A673 (cell line): ENCODE measurements at regions not wholly inside any gene's neighbourhood (a gene's known extent, or its start where the extent isn't known, plus 50 kb on each side); places are given as distances from the start of the nearest gene placed in this dataset.
"Not testable (repeated sequence)": the region's sequence is repeated elsewhere in the genome, so short reads cannot be mapped to it uniquely, and the experiment has no call there.

Source experiments
- BruUV-seq: library from RNA; stranded (reverse); fragments of 400-500 nt; replicated peaks from 2 replicates; lab custom pipeline; 2021; lab: Mats Ljungman, UMichigan
- CTCF ChIA-PET: fragments of 300-600 bp; sonication (Branson Sonifier 250); formaldehyde crosslinking; loops from one replicate; lab custom pipeline; 2022; ENCODE audit warnings: antibody characterized with exemption; lab: Charles Lee
- POLR2A ChIA-PET: fragments of 300-600 bp; sonication (Branson Sonifier 250); formaldehyde crosslinking; loops from one replicate; lab custom pipeline; 2022; ENCODE audit warnings: antibody characterized with exemption; ENCODE audit not compliant: low non-redundant PET; lab: Charles Lee
- DNase-seq: peaks from one replicate; pipeline ENCODE4 v3.0.0-alpha.2; 2015; ENCODE audit warnings: low spot score
- H3K27ac ChIP-seq: fragments of 200-600 bp; sonication (generic); 2 replicates; pipeline ENCODE4 v1.5.1; 2016; ENCODE audit warnings: mixed run types, low read depth, mild to moderate bottlenecking, mixed read lengths, antibody characterized with exemption, low read length; ENCODE audit not compliant: poor library complexity, severe bottlenecking
- H3K27me3 ChIP-seq: fragments of 200-600 bp; sonication (generic); replicated peaks from 2 replicates; pipeline ENCODE4 v1.6.1; 2017; ENCODE audit warnings: mixed run types, low read depth, mild to moderate bottlenecking, mixed read lengths, antibody characterized with exemption, low read length; ENCODE audit not compliant: insufficient read depth, poor library complexity
- H3K36me3 ChIP-seq: fragments of 200-600 bp; sonication (generic); 2 replicates; pipeline ENCODE4 v1.6.1; 2016; ENCODE audit warnings: mixed run types, mild to moderate bottlenecking, mixed read lengths, antibody characterized with exemption, low read length; ENCODE audit not compliant: insufficient read depth, poor library complexity, severe bottlenecking
- H3K4me1 ChIP-seq: fragments of 200-600 bp; sonication (generic); 2 replicates; pipeline ENCODE4 v1.6.1; 2017; ENCODE audit warnings: mixed run types, mild to moderate bottlenecking, mixed read lengths, antibody characterized with exemption, low read length; ENCODE audit not compliant: insufficient read depth, poor library complexity, severe bottlenecking
- H3K4me3 ChIP-seq: fragments of 200-600 bp; sonication (generic); 2 replicates; pipeline ENCODE4 v1.5.1; 2016; ENCODE audit warnings: low read depth, mixed run types, mild to moderate bottlenecking, mixed read lengths, low read length; ENCODE audit not compliant: poor library complexity, severe bottlenecking
- H3K9me3 ChIP-seq: fragments of 200-600 bp; sonication (generic); 2 replicates; pipeline ENCODE4 v1.6.1; 2016; ENCODE audit warnings: mixed run types, low read depth, mild to moderate bottlenecking, mixed read lengths, antibody characterized with exemption, low read length; ENCODE audit not compliant: poor library complexity, severe bottlenecking
- CTCF ChIP-seq: fragments of 300-800, 200-600 bp; sonication (generic); conservative IDR thresholded peaks from 2 replicates; pipeline ENCODE4 v1.5.1; 2017; ENCODE audit warnings: low read depth, mild to moderate bottlenecking, antibody characterized with exemption, low read length, moderate library complexity, mixed read lengths
- EZH2 ChIP-seq: fragments of 200-600 bp; sonication (generic); IDR thresholded peaks from 2 replicates; pipeline ENCODE4 v1.6.1; 2017; ENCODE audit warnings: borderline replicate concordance, low read depth, mild to moderate bottlenecking, mixed read lengths, antibody characterized with exemption, low read length; ENCODE audit not compliant: poor library complexity, severe bottlenecking
- intact Hi-C: fragments of 100-400 bp; cut with micrococcal nuclease; formaldehyde crosslinking; loops from one replicate; pipeline ENCODE4 v1.10.0; 2022; ENCODE audit not compliant: unreplicated experiment

GRCh38 chr3:140863580-140864009 is 78.0 kb upstream of the SLC25A36 start:
- BruUV-seq: no TSS peak
- ChIA-PET CTCF (interaction anchor here (0.7 kb wide), 1 partner anchor 218 kb away, joined by 5 read pairs; no protein-coding TSS in a partner anchor), POLR2A (no interaction called here)
- no peak overlapping the region for H3K27ac ChIP-seq
- no peaks in the 10 kb centered on the region for H3K9me3 ChIP-seq
- no peak overlapping the region for H3K4me3 ChIP-seq
- H3K4me1 ChIP-seq: no peaks in the 10 kb centered on the region
- H3K36me3 ChIP-seq: no peaks in the 10 kb centered on the region
- no peaks in the 10 kb centered on the region for H3K27me3 ChIP-seq
- TF ChIP-seq EZH2: no peak
- peak; percentile 67 for TF ChIP-seq CTCF
- peak; percentile 82 for DNase-seq
- intact Hi-C loops: loop anchor here (2.0 to 5.0 kb wide), 3 partner anchors 927 to 1437 kb away; no protein-coding TSS in a partner anchor

GRCh38 chr3:140870351-140870750 is 71.3 kb upstream of the SLC25A36 start:
- no peaks in the 10 kb centered on the region for H3K36me3 ChIP-seq
- no TSS peak for BruUV-seq
- TF ChIP-seq CTCF (no peak), EZH2 (no peak)
- DNase-seq: no peak
- no peaks in the 10 kb centered on the region for H3K27me3 ChIP-seq
- ChIA-PET CTCF (no interaction called here), POLR2A (no interaction called here)
- intact Hi-C loops: no loop called here
- no peaks in the 10 kb centered on the region for H3K4me1 ChIP-seq
- no peaks in the 10 kb centered on the region for H3K9me3 ChIP-seq
- no peak overlapping the region for H3K27ac ChIP-seq
- no peak overlapping the region for H3K4me3 ChIP-seq

- H3K4me1 ChIP-seq: no peaks in the 10 kb centered on the region
- H3K4me3 ChIP-seq: no peak overlapping the region
- no peaks in the 10 kb centered on the region for H3K27me3 ChIP-seq
- POLR2A ChIA-PET: no interaction called here
- intact Hi-C loops: no loop called here
- H3K36me3 ChIP-seq: no peaks in the 10 kb centered on the region
- H3K9me3 ChIP-seq: no peaks in the 10 kb centered on the region
- DNase-seq: no peak
- TF ChIP-seq EZH2: no peak
- TF ChIP-seq CTCF: no peak
- CTCF ChIA-PET: no interaction called here
- no peak overlapping the region for H3K27ac ChIP-seq
- BruUV-seq: no TSS peak
Measured at GRCh38 chr3:140871022-140871421, 70.6 kb upstream of the SLC25A36 start.

GRCh38 chr3:140872165-140872564 is 69.5 kb upstream of the SLC25A36 start:
- CTCF ChIA-PET, H3K36me3 ChIP-seq, H3K27me3 ChIP-seq, intact Hi-C loops, H3K4me3 ChIP-seq, H3K27ac ChIP-seq, BruUV-seq, DNase-seq, H3K4me1 ChIP-seq, H3K9me3 ChIP-seq, POLR2A ChIA-PET: not testable (repeated sequence)
